ENCODE measurements at regions not wholly inside any gene's neighbourhood (a gene's known extent, or its start where the extent isn't known, plus 50 kb on each side); places are given as distances from the start of the nearest gene placed in this dataset.

GRCh38 chr14:89037065-89037464 is 212.6 kb downstream of the TTC8 start:
- TF ChIP-seq CTCF (IDR thresholded peaks at IDR 0.05) (no peak), EP300 (IDR thresholded peaks at IDR 0.05) (no peak), POLR2A (IDR thresholded peaks at IDR 0.05; ENCODE audit: low read depth) (no peak)

All from esophagus muscularis mucosa (tissue), 4 donors.